ENCODE measurements at regions not wholly inside any gene's neighbourhood (a gene's known extent, or its start where the extent isn't known, plus 50 kb on each side); places are given as distances from the start of the nearest gene placed in this dataset.

- H3K27ac ChIP-seq (ENCODE audit: low read depth in 1 of 2, low read length in 1 of 2): no peak overlapping the region
- no peaks in the 10 kb centered on the region for H3K27me3 ChIP-seq (ENCODE audit: control insufficient read depth in 3 of 3, insufficient read depth in 3 of 3, low read length in 2 of 3)
- WGBS, 2 donors: 70 to 88% methylated on average over 3 of the region's 3 CpGs
- peaks cover 0 to 8% (median 2%) of the 10 kb centered on the region in 4 donors for H3K9me3 ChIP-seq (ENCODE audit: control insufficient read depth in 4 of 4, insufficient read depth in 3 of 4, low read length in 3 of 4)
- H3K9ac ChIP-seq (ENCODE audit: insufficient read depth in 1 of 2, low read length in 2 of 2): no peak overlapping the region
- no peaks in the 10 kb centered on the region for H3K4me1 ChIP-seq (ENCODE audit: control insufficient read depth in 5 of 5, insufficient read depth in 5 of 5, low read length in 5 of 5)
- peak in 2 of 3 donors; percentile 6 to 11 for DNase-seq
- no peaks in the 10 kb centered on the region for H3K36me3 ChIP-seq (ENCODE audit: control insufficient read depth in 4 of 4, insufficient read depth in 4 of 4, low read length in 4 of 4)
- ATAC-seq (ENCODE audit: insufficient read depth, low FRiP score): no peak
- no peak for TF ChIP-seq CTCF (IDR thresholded peaks at IDR 0.05; ENCODE audit: control extremely low read depth, extremely low read depth)
- H3K4me3 ChIP-seq: no peak overlapping the region
Observed at GRCh38 chr15:31571676-31572075, 245.0 kb downstream of the KLF13 start.

- no peaks in the 10 kb centered on the region for H3K27me3 ChIP-seq (ENCODE audit: control insufficient read depth in 3 of 3, insufficient read depth in 3 of 3, low read length in 2 of 3)
- no peaks in the 10 kb centered on the region for H3K36me3 ChIP-seq (ENCODE audit: control insufficient read depth in 4 of 4, insufficient read depth in 4 of 4, low read length in 4 of 4)
- no peaks in the 10 kb centered on the region for H3K4me1 ChIP-seq (ENCODE audit: control insufficient read depth in 5 of 5, insufficient read depth in 5 of 5, low read length in 5 of 5)
- DNase-seq: no peak
- H3K9ac ChIP-seq (ENCODE audit: insufficient read depth in 1 of 2, low read length in 2 of 2): no peak overlapping the region
- whole genome bisulfite sequencing, 2 donors: 93 to 96% methylated on average over 3 of the region's 3 CpGs
- no peak for TF ChIP-seq CTCF (IDR thresholded peaks at IDR 0.05; ENCODE audit: control extremely low read depth, extremely low read depth)
- no peak for ATAC-seq (ENCODE audit: insufficient read depth, low FRiP score)
- H3K4me3 ChIP-seq: no peak overlapping the region
- H3K27ac ChIP-seq (ENCODE audit: low read depth in 1 of 2, low read length in 1 of 2): no peak overlapping the region
- H3K9me3 ChIP-seq (ENCODE audit: control insufficient read depth in 4 of 4, insufficient read depth in 3 of 4, low read length in 3 of 4): peaks cover 0 to under 1% (median under 1%) of the 10 kb centered on the region in 4 donors
Observed at GRCh38 chr15:31573759-31574158, 247.1 kb downstream of the KLF13 start.

GRCh38 chr15:31574766-31575165 lies 248.1 kb downstream of the KLF13 start:
- no peak overlapping the region for H3K9ac ChIP-seq (ENCODE audit: insufficient read depth in 1 of 2, low read length in 2 of 2)
- 71 to 77% methylated on average over 1 of the region's 1 CpG for WGBS, 2 donors
- no peaks in the 10 kb centered on the region for H3K27me3 ChIP-seq (ENCODE audit: control insufficient read depth in 3 of 3, insufficient read depth in 3 of 3, low read length in 2 of 3)
- no peak overlapping the region for H3K27ac ChIP-seq (ENCODE audit: low read depth in 1 of 2, low read length in 1 of 2)
- ATAC-seq (ENCODE audit: insufficient read depth, low FRiP score): no peak
- no peak for TF ChIP-seq CTCF (IDR thresholded peaks at IDR 0.05; ENCODE audit: control extremely low read depth, extremely low read depth)
- DNase-seq: no peak
- no peaks in the 10 kb centered on the region for H3K9me3 ChIP-seq (ENCODE audit: control insufficient read depth in 4 of 4, insufficient read depth in 3 of 4, low read length in 3 of 4)
- H3K4me1 ChIP-seq (ENCODE audit: control insufficient read depth in 5 of 5, insufficient read depth in 5 of 5, low read length in 5 of 5): no peaks in the 10 kb centered on the region
- no peaks in the 10 kb centered on the region for H3K36me3 ChIP-seq (ENCODE audit: control insufficient read depth in 4 of 4, insufficient read depth in 4 of 4, low read length in 4 of 4)
- no peak overlapping the region for H3K4me3 ChIP-seq

- Histone ChIP-seq H3K9me3 (ENCODE audit: control insufficient read depth in 4 of 4, insufficient read depth in 3 of 4, low read length in 3 of 4) (peaks cover 0 to 4% (median 3%) of the 10 kb centered on the region in 4 donors), H3K4me1 (ENCODE audit: control insufficient read depth in 5 of 5, insufficient read depth in 5 of 5, low read length in 5 of 5) (no peaks in the 10 kb centered on the region), H3K27me3 (ENCODE audit: control insufficient read depth in 3 of 3, insufficient read depth in 3 of 3, low read length in 2 of 3) (no peaks in the 10 kb centered on the region), H3K9ac (ENCODE audit: insufficient read depth in 1 of 2, low read length in 2 of 2) (no peak overlapping the region), H3K36me3 (ENCODE audit: control insufficient read depth in 4 of 4, insufficient read depth in 4 of 4, low read length in 4 of 4) (no peaks in the 10 kb centered on the region), H3K4me3 (no peak overlapping the region), H3K27ac (ENCODE audit: low read depth in 1 of 2, low read length in 1 of 2) (no peak overlapping the region)
- 64 to 65% methylated on average over 5 of the region's 5 CpGs for WGBS, 2 donors
- ATAC-seq (ENCODE audit: insufficient read depth, low FRiP score) (no peak), DNase-seq (no peak)
- no peak for TF ChIP-seq CTCF (IDR thresholded peaks at IDR 0.05; ENCODE audit: control extremely low read depth, extremely low read depth)
Observed at GRCh38 chr15:31577108-31577507, 250.5 kb downstream of the KLF13 start.

Data from lung (tissue), 11 donors.